Activated naive CD8-positive, alpha-beta T cell treated with anti-CD3 and anti-CD28 coated beads for 36 hours (primary cell): ENCODE measurements at regions not wholly inside any gene's neighbourhood (a gene's known extent, or its start where the extent isn't known, plus 50 kb on each side); places are given as distances from the start of the nearest gene placed in this dataset.

Experiments
- DNase-seq: peaks from one replicate; pipeline ENCODE4 v3.0.0; 2021
- H3K27ac Mint-ChIP-seq: one replicate; pipeline ENCODE4 v1.8.0; 2022; ENCODE audit warnings: mild to moderate bottlenecking, moderate library complexity, mixed read lengths
- H3K27me3 Mint-ChIP-seq: one replicate; pipeline ENCODE4 v1.8.0; 2022; ENCODE audit warnings: mild to moderate bottlenecking, mixed read lengths
- H3K36me3 Mint-ChIP-seq: one replicate; pipeline ENCODE4 v1.8.0; 2021; ENCODE audit warnings: mild to moderate bottlenecking, mixed read lengths
- H3K4me1 Mint-ChIP-seq: one replicate; pipeline ENCODE4 v1.8.0; 2021; ENCODE audit warnings: mixed read lengths
- H3K4me3 Mint-ChIP-seq: one replicate; pipeline ENCODE4 v1.8.0; 2022; ENCODE audit warnings: mild to moderate bottlenecking, moderate library complexity, mixed read lengths
- H3K9me3 Mint-ChIP-seq: one replicate; pipeline ENCODE4 v1.8.0; 2022; ENCODE audit warnings: mixed read lengths

DNA sequence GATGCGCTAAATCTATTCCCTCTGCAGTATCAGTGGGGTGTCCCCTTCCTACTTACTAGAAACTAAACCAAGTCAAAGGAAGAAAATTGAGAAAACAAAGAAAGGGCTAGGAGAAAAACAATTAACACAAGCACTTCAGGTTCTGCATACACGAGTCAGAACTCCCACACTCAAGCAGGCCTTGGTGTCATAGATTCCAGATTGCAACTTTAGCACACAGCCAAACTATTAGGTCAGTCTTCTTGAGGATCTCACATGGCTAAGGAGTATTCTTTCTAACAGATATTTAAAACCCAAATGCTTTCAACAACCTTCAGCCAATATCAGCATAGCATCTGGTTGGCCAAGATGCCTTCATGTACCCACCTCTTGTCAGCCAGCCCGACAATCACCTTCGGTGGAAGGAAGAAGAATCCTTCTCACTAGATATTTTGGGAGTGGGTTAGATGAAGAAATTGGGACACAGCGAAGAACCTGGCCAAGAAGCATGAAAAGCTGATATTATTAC lies 340.0 kb downstream of the VPS13C start:
- no peaks in the 10 kb centered on the region for H3K9me3 Mint-ChIP-seq
- DNase-seq, result no peak
- no peak overlapping the region for H3K27ac Mint-ChIP-seq
- H3K4me3 Mint-ChIP-seq, result no peak overlapping the region
- H3K4me1 Mint-ChIP-seq, result no peaks in the 10 kb centered on the region
- H3K27me3 Mint-ChIP-seq, result peaks cover 10% of the 10 kb centered on the region
- no peaks in the 10 kb centered on the region for H3K36me3 Mint-ChIP-seq

DNA sequence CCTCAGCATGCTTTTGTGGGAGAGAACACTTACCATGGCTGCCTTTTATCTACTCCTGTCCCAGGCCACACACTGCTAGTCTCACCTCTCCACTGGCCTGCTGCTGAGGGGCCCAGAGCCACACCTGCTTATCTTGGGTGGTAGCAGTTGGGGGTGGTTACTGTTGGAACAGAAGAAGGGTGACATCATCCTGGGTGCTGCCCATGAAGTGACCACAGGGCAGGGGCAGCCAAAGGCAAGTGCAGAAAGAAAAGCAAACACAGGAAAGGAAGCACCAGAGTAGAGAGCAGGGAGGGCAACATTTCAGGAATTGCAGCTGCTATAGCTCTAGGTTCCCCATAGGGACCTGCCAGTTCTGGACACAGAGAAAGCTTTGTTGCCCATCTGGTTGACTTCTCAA lies 345.2 kb downstream of the VPS13C start:
- H3K27me3 Mint-ChIP-seq, result peaks cover 13% of the 10 kb centered on the region
- H3K9me3 Mint-ChIP-seq, result no peaks in the 10 kb centered on the region
- DNase-seq, result no peak
- H3K4me1 Mint-ChIP-seq, result no peaks in the 10 kb centered on the region
- H3K4me3 Mint-ChIP-seq, result no peak overlapping the region
- no peak overlapping the region for H3K27ac Mint-ChIP-seq
- no peaks in the 10 kb centered on the region for H3K36me3 Mint-ChIP-seq

DNA sequence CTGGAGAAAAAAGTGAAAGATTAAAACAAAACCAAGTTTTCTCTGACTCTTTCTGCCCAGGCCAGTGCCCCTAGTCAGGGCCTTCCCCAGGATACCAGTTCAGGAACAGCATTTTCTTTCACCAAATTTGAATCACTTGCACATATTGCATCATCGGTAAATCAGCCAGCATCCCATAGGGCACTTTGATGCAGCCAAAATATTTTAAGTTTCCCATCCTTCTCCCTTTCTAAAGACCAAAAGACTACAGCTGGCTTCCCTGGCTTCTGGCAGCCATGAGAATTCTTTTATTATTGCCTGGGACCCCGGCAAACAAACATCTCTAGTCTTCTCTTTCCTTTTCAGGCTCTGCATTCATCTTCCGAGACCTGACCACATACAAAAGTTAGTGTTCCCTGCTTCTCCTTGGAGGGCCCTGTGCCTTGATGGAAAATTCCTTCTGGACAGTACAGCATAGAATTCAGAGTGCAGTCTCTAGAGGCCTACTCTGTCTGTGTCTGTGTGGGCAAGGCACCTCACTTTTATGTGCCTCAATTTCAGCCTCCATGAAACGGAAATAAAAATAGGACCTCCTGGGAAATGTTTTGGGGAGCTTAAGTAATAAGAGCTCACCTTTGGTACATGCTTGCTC lies 348.0 kb downstream of the VPS13C start:
- Mint-ChIP-seq H3K4me1 (no peaks in the 10 kb centered on the region), H3K36me3 (no peaks in the 10 kb centered on the region), H3K27ac (no peak overlapping the region), H3K9me3 (no peaks in the 10 kb centered on the region), H3K4me3 (no peak overlapping the region), H3K27me3 (peaks cover 5% of the 10 kb centered on the region)
- no peak for DNase-seq

- no peaks in the 10 kb centered on the region for H3K36me3 Mint-ChIP-seq
- H3K4me1 Mint-ChIP-seq, result no peaks in the 10 kb centered on the region
- DNase-seq, result no peak
- peaks cover 1% of the 10 kb centered on the region for H3K9me3 Mint-ChIP-seq
- no peak overlapping the region for H3K27ac Mint-ChIP-seq
- peaks cover 23% of the 10 kb centered on the region for H3K27me3 Mint-ChIP-seq
- no peak overlapping the region for H3K4me3 Mint-ChIP-seq
These were observed 357.8 kb downstream of the VPS13C start for GRCh38 chr15:61702224-61703020.

DNA sequence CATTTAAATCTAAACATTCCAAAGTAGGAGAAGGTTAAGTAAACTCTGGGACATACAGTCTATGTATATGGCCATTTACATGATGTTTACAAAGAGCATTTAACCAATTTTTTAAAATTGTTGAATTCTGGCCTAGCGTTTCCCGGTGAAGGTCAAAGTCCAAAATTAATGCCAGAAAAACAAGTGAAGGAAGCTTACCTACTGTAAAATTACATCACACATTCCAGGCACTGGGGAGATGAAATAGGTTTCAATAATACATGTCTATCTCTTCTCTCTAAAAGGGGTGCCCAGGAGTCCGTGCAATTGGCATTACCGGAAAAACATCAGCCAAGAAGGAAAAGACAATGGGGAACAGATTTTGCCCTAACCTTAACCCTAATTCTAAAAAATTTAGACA lies 358.8 kb downstream of the VPS13C start:
- Mint-ChIP-seq H3K4me1 (no peaks in the 10 kb centered on the region), H3K36me3 (no peaks in the 10 kb centered on the region), H3K27ac (no peak overlapping the region), H3K9me3 (peaks cover 1% of the 10 kb centered on the region), H3K27me3 (peaks cover 31% of the 10 kb centered on the region), H3K4me3 (no peak overlapping the region)
- DNase-seq, result no peak

- Mint-ChIP-seq H3K4me1 (no peaks in the 10 kb centered on the region), H3K27me3 (peaks cover 31% of the 10 kb centered on the region), H3K4me3 (no peak overlapping the region), H3K27ac (no peak overlapping the region), H3K36me3 (no peaks in the 10 kb centered on the region), H3K9me3 (peaks cover 1% of the 10 kb centered on the region)
- no peak for DNase-seq
These were observed 359.4 kb downstream of the VPS13C start for GRCh38 chr15:61700803-61701202.

GRCh38 chr15:61697796-61698195 lies 362.5 kb downstream of the VPS13C start:
- H3K4me1 Mint-ChIP-seq, result no peaks in the 10 kb centered on the region
- peaks cover 25% of the 10 kb centered on the region for H3K27me3 Mint-ChIP-seq
- no peak for DNase-seq
- H3K27ac Mint-ChIP-seq, result no peak overlapping the region
- H3K9me3 Mint-ChIP-seq, result no peaks in the 10 kb centered on the region
- no peaks in the 10 kb centered on the region for H3K36me3 Mint-ChIP-seq
- H3K4me3 Mint-ChIP-seq, result no peak overlapping the region

DNA sequence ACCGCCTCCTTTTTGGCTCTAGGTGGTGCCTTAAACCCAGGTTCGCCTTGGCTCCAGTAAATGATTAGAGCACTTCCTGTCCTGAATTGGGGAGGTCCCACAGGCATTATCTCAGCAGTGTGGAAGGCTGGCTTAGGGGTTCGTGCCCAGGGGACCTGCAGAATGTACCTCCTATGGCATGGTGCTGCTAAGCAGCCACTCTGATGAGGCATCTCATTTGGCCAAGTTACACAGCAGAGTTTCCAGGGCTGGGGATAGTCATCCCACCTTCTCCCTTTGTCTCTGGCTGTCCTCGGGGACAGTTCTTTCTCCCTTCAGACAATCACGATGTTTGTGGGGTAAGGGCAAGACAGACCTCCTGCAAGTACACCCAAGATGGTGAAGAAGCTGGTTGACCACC lies 371.2 kb downstream of the VPS13C start:
- no peak for DNase-seq
- Mint-ChIP-seq H3K4me3 (no peak overlapping the region), H3K27ac (no peak overlapping the region), H3K27me3 (peaks cover 5% of the 10 kb centered on the region), H3K9me3 (no peaks in the 10 kb centered on the region), H3K36me3 (no peaks in the 10 kb centered on the region), H3K4me1 (no peaks in the 10 kb centered on the region)

DNA sequence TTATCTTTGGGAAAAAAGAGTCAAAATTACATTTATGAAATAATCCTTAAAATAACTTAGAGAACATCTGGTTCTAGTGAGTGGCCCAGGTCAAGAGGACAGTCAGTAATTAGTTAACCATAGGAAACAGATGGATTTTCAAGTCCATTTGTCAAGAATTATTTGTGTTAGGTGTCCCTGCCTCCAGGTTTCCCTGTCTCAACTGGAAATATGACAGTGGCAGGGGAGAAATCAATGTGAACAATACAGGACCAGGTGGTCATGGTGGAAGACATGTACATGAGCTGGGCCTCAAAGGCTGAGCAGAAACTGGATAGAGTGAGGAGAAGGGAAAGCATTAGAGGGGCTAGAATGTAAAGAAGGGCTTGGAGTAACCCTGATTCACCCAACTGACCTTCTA lies 372.6 kb downstream of the VPS13C start:
- DNase-seq, result no peak
- H3K4me1 Mint-ChIP-seq, result no peaks in the 10 kb centered on the region
- peaks cover 5% of the 10 kb centered on the region for H3K27me3 Mint-ChIP-seq
- H3K9me3 Mint-ChIP-seq, result no peaks in the 10 kb centered on the region
- no peak overlapping the region for H3K27ac Mint-ChIP-seq
- H3K36me3 Mint-ChIP-seq, result no peaks in the 10 kb centered on the region
- no peak overlapping the region for H3K4me3 Mint-ChIP-seq

GRCh38 chr15:61687124-61687523 lies 373.1 kb downstream of the VPS13C start:
- Mint-ChIP-seq H3K36me3 (no peaks in the 10 kb centered on the region), H3K27ac (no peak overlapping the region), H3K4me3 (no peak overlapping the region), H3K27me3 (peaks cover 5% of the 10 kb centered on the region), H3K9me3 (no peaks in the 10 kb centered on the region), H3K4me1 (no peaks in the 10 kb centered on the region)
- DNase-seq, result no peak

GRCh38 chr15:61685971-61686370 lies 374.3 kb downstream of the VPS13C start:
- H3K27ac Mint-ChIP-seq, result no peak overlapping the region
- H3K9me3 Mint-ChIP-seq, result no peaks in the 10 kb centered on the region
- no peak overlapping the region for H3K4me3 Mint-ChIP-seq
- no peaks in the 10 kb centered on the region for H3K4me1 Mint-ChIP-seq
- H3K27me3 Mint-ChIP-seq, result no peaks in the 10 kb centered on the region
- DNase-seq, result no peak
- H3K36me3 Mint-ChIP-seq, result no peaks in the 10 kb centered on the region

GRCh38 chr15:61685534-61685933 lies 374.7 kb downstream of the VPS13C start:
- no peak for DNase-seq
- H3K9me3 Mint-ChIP-seq, result no peaks in the 10 kb centered on the region
- no peaks in the 10 kb centered on the region for H3K4me1 Mint-ChIP-seq
- H3K36me3 Mint-ChIP-seq, result no peaks in the 10 kb centered on the region
- no peaks in the 10 kb centered on the region for H3K27me3 Mint-ChIP-seq
- no peak overlapping the region for H3K27ac Mint-ChIP-seq
- no peak overlapping the region for H3K4me3 Mint-ChIP-seq

DNA sequence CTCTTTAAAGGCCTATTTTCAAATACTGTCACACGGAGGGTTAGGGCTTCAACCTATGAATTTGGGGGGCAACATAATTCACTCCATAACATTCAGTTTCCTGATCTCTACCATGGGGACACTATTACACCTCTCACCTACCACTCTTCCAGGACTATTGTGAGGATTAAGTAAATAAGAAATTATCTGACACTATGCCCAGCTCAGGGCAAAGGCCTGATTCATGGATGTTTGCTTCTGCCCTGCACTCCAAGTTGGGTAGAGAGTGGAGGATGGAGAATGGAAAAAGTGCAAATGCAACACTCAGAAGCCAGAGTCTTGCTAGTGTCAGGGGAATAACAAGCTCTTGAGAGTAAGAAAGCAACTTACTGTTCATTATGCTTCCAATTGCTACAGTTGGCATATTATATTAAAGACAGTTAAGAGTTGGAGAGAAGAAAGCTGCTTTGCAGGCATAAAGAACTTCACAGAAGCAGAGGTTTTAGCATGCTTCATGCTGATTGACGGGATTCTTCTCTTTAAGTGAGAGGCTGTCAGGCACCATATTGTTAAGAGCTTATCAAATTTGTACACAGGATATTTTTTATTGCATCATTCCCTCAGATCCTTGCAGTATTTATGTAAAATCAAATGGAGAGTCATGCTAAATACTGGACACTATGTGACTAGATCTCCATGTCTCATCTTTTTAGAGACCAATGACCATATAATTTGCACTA lies 375.3 kb downstream of the VPS13C start:
- H3K27me3 Mint-ChIP-seq, result peaks cover 5% of the 10 kb centered on the region
- no peak overlapping the region for H3K4me3 Mint-ChIP-seq
- no peak overlapping the region for H3K27ac Mint-ChIP-seq
- no peaks in the 10 kb centered on the region for H3K4me1 Mint-ChIP-seq
- H3K36me3 Mint-ChIP-seq, result no peaks in the 10 kb centered on the region
- H3K9me3 Mint-ChIP-seq, result no peaks in the 10 kb centered on the region
- no peak for DNase-seq

DNA sequence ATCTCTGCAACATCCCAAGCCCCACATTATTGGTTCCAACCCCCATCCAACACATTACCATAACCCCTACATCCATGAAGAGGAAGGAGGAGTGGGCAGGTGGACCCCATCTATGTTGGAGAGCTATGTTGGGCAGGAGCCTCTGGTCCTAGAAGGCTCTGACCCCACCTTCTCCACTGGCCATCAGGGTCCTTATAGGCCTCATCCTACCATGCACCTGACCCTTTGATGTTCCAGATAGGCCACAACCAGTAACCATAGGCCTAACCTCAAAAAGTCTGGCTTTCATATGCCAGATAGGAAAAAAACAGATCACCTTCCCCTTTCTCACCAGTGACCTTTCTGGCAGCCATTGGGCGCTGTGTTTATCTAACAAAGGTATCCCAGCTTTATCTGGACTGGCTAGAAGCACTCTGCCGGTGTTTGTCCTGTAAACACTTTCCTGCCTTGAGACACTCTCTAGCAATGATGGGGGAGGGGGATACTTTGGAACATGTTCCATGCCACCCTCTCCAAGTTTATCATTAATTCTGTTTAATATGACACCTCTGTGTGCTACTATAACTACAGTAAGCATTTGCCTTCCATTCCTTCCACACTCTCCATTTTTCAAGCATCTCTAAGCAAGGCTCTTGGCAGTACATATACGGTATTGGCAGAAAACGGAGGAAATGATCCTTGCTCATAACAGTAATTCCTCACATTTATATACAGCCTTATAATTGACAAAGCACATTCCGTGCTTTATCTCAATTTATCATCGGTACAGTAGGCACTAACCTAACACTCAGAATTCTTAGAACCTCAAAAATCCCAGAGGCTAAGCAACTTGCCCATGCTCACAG lies 377.1 kb downstream of the VPS13C start:
- Mint-ChIP-seq H3K36me3 (no peaks in the 10 kb centered on the region), H3K4me3 (no peak overlapping the region), H3K27me3 (peaks cover 13% of the 10 kb centered on the region), H3K9me3 (peaks cover 2% of the 10 kb centered on the region), H3K27ac (no peak overlapping the region), H3K4me1 (no peaks in the 10 kb centered on the region)
- DNase-seq, result no peak

DNA sequence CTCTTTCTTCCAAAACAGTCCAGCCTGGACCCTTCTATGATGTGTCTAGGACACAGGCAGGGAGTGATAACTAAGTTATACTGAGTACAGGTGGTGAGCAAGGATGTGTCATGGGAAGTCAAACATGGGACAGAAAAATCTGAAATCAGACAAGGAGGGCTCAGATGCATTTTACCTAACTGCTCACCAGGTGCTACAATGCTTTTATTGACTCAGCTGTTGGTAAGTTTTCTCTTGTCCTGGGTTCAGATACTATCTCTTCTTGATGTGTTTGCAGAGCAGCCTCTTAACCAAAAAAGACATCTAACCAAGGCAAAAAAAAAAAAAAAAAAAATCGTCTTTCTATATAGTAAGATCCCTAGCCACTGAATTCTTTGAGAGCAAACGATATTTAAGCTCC lies 378.6 kb downstream of the VPS13C start:
- DNase-seq, result no peak
- Mint-ChIP-seq H3K36me3 (no peaks in the 10 kb centered on the region), H3K4me1 (no peaks in the 10 kb centered on the region), H3K27ac (no peak overlapping the region), H3K9me3 (peaks cover 8% of the 10 kb centered on the region), H3K4me3 (no peak overlapping the region), H3K27me3 (peaks cover 20% of the 10 kb centered on the region)
